ENCODE measurements at regions not wholly inside any gene's neighbourhood (a gene's known extent, or its start where the extent isn't known, plus 50 kb on each side); places are given as distances from the start of the nearest gene placed in this dataset.

GRCh38 chr3:166169681-166170080, 332.5 kb upstream of the BCHE start:
- Histone ChIP-seq H3F3A (ENCODE audit: control insufficient read depth, insufficient read depth) (no peaks in the 10 kb centered on the region), H3K79me2 (ENCODE audit: control insufficient read depth, low read length) (no peaks in the 10 kb centered on the region), H3K4me3 (ENCODE audit: low read length) (no peak overlapping the region), H3K27me3 (ENCODE audit: control insufficient read depth, low read length) (no peaks in the 10 kb centered on the region), H3K4me1 (ENCODE audit: control insufficient read depth, low read length) (no peaks in the 10 kb centered on the region), H3K9me2 (replicated peaks; ENCODE audit: control insufficient read depth, low read length) (no peaks in the 10 kb centered on the region), H4K20me1 (ENCODE audit: control insufficient read depth, insufficient read depth, low read depth, low read length) (no peaks in the 10 kb centered on the region), H3K4me2 (ENCODE audit: low read length) (no peak overlapping the region), H3K27ac (ENCODE audit: low read depth, low read length) (no peak overlapping the region), H3K9me3 (ENCODE audit: control insufficient read depth, insufficient read depth, low read length) (no peaks in the 10 kb centered on the region), H3K36me3 (ENCODE audit: control insufficient read depth, low read length) (no peaks in the 10 kb centered on the region)
- no peak for TF ChIP-seq EZH2phosphoT487 (IDR thresholded peaks at IDR 0.05; ENCODE audit: borderline replicate concordance, low read length)
- no peak for TF ChIP-seq CTCF (IDR thresholded peaks at IDR 0.05; ENCODE audit: low read depth, low read length, poor library complexity, severe bottlenecking)

- Histone ChIP-seq H3K9me3 (ENCODE audit: control insufficient read depth, insufficient read depth, low read length) (no peaks in the 10 kb centered on the region), H3K4me2 (ENCODE audit: low read length) (no peak overlapping the region), H3K27me3 (ENCODE audit: control insufficient read depth, low read length) (no peaks in the 10 kb centered on the region), H3F3A (ENCODE audit: control insufficient read depth, insufficient read depth) (no peaks in the 10 kb centered on the region), H3K4me3 (ENCODE audit: low read length) (no peak overlapping the region), H4K20me1 (ENCODE audit: control insufficient read depth, insufficient read depth, low read depth, low read length) (no peaks in the 10 kb centered on the region), H3K4me1 (ENCODE audit: control insufficient read depth, low read length) (no peaks in the 10 kb centered on the region), H3K36me3 (ENCODE audit: control insufficient read depth, low read length) (no peaks in the 10 kb centered on the region), H3K79me2 (ENCODE audit: control insufficient read depth, low read length) (no peaks in the 10 kb centered on the region), H3K27ac (ENCODE audit: low read depth, low read length) (no peak overlapping the region), H3K9me2 (replicated peaks; ENCODE audit: control insufficient read depth, low read length) (no peaks in the 10 kb centered on the region)
- no peak for TF ChIP-seq EZH2phosphoT487 (IDR thresholded peaks at IDR 0.05; ENCODE audit: borderline replicate concordance, low read length)
- no peak for TF ChIP-seq CTCF (IDR thresholded peaks at IDR 0.05; ENCODE audit: low read depth, low read length, poor library complexity, severe bottlenecking)
These were observed 290.7 kb upstream of the BCHE start for GRCh38 chr3:166127969-166128368.

GRCh38 chr3:166125179-166125578, 288.0 kb upstream of the BCHE start:
- no peaks in the 10 kb centered on the region for H3K9me2 ChIP-seq (replicated peaks; ENCODE audit: control insufficient read depth, low read length)

More at GRCh38 chr3:166125179-166125578, 288.0 kb upstream of the BCHE start:
- Histone ChIP-seq H3K27ac (ENCODE audit: low read depth, low read length) (no peak overlapping the region), H4K20me1 (ENCODE audit: control insufficient read depth, insufficient read depth, low read depth, low read length) (no peaks in the 10 kb centered on the region), H3K79me2 (ENCODE audit: control insufficient read depth, low read length) (no peaks in the 10 kb centered on the region), H3K9me3 (ENCODE audit: control insufficient read depth, insufficient read depth, low read length) (no peaks in the 10 kb centered on the region), H3K4me3 (ENCODE audit: low read length) (no peak overlapping the region), H3K36me3 (ENCODE audit: control insufficient read depth, low read length) (no peaks in the 10 kb centered on the region), H3K4me1 (ENCODE audit: control insufficient read depth, low read length) (no peaks in the 10 kb centered on the region), H3K27me3 (ENCODE audit: control insufficient read depth, low read length) (no peaks in the 10 kb centered on the region), H3F3A (ENCODE audit: control insufficient read depth, insufficient read depth) (no peaks in the 10 kb centered on the region), H3K4me2 (ENCODE audit: low read length) (no peak overlapping the region)
- TF ChIP-seq EZH2phosphoT487 (IDR thresholded peaks at IDR 0.05; ENCODE audit: borderline replicate concordance, low read length) (no peak), CTCF (IDR thresholded peaks at IDR 0.05; ENCODE audit: low read depth, low read length, poor library complexity, severe bottlenecking) (no peak)
